ENCODE measurements at regions not wholly inside any gene's neighbourhood (a gene's known extent, or its start where the extent isn't known, plus 50 kb on each side); places are given as distances from the start of the nearest gene placed in this dataset.

DNA sequence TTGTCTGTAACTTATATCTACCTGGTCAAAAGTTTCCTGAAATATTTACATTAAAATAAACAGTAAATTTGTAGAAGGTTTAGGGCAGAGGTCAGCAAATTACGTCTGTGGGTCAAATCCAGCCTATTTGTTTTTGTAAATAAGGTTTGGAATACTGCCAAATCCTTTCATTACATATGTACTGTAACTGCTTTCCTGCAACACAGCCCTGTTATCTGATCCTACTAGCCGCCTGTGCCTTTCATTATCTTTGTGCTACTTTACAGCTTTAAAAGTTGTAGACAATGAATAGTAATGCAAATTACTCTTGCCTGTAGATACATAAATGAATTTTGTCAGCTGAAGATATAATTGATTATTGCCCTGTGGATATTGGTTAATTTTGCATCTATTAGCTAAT, 369.6 kb upstream of the SLC7A11 start:
- no peak for TF ChIP-seq HDGF (IDR thresholded peaks at IDR 0.05; ENCODE audit: borderline replicate concordance)
- TF ChIP-seq ELF4 (IDR thresholded peaks at IDR 0.05), result no peak
- TF ChIP-seq, protein P1, sequence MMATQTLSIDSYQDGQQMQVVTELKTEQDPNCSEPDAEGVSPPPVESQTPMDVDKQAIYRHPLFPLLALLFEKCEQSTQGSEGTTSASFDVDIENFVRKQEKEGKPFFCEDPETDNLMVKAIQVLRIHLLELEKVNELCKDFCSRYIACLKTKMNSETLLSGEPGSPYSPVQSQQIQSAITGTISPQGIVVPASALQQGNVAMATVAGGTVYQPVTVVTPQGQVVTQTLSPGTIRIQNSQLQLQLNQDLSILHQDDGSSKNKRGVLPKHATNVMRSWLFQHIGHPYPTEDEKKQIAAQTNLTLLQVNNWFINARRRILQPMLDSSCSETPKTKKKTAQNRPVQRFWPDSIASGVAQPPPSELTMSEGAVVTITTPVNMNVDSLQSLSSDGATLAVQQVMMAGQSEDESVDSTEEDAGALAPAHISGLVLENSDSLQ (IDR thresholded peaks at IDR 0.05), result no peak

All from HEK293T (cell line).